ENCODE measurements at regions not wholly inside any gene's neighbourhood (a gene's known extent, or its start where the extent isn't known, plus 50 kb on each side); places are given as distances from the start of the nearest gene placed in this dataset.

DNA sequence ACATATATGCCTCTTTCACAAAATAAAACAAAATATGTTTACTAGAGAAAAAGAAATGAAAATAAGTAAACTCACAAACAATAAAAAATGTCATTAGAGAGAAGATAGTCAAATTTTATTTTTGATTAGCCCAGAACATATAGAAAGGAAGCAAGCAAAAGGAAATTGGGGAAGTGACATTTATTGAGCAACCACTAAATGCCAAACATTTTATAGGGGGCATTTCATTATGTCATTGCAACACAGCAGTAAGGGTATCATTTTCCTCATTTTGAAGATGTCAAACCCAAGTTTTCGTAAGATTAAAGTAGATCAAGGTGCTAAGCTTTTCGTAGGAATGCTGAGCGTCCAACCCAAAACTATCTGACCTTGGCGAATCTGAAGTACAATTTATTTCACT is 1331.5 kb upstream of the PABPC4L start:
- ChIA-PET CTCF (no interaction called here), POLR2A (no interaction called here)
- no peak for DNase-seq (ENCODE audit: low read depth in 1 of 2, low spot score in 1 of 2)
- no peak for TF ChIP-seq CEBPB (IDR thresholded peaks at IDR 0.05)
- TF ChIP-seq RARB (CRISPR knock-in tag; IDR thresholded peaks at IDR 0.05), result no peak
- no peak for TF ChIP-seq BHLHE40 (IDR thresholded peaks at IDR 0.05; ENCODE audit: low read depth, low read length)
- TF ChIP-seq NPAS2 (CRISPR knock-in tag; IDR thresholded peaks at IDR 0.05; ENCODE audit: borderline replicate concordance), result no peak
- TF ChIP-seq JUNB (IDR thresholded peaks at IDR 0.05), result no peak
- TF ChIP-seq, protein P1, sequence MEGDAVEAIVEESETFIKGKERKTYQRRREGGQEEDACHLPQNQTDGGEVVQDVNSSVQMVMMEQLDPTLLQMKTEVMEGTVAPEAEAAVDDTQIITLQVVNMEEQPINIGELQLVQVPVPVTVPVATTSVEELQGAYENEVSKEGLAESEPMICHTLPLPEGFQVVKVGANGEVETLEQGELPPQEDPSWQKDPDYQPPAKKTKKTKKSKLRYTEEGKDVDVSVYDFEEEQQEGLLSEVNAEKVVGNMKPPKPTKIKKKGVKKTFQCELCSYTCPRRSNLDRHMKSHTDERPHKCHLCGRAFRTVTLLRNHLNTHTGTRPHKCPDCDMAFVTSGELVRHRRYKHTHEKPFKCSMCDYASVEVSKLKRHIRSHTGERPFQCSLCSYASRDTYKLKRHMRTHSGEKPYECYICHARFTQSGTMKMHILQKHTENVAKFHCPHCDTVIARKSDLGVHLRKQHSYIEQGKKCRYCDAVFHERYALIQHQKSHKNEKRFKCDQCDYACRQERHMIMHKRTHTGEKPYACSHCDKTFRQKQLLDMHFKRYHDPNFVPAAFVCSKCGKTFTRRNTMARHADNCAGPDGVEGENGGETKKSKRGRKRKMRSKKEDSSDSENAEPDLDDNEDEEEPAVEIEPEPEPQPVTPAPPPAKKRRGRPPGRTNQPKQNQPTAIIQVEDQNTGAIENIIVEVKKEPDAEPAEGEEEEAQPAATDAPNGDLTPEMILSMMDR (IDR thresholded peaks at IDR 0.05), result no peak
- TF ChIP-seq ESRRA (IDR thresholded peaks at IDR 0.05; ENCODE audit: borderline replicate concordance, low read length), result no peak
- TF ChIP-seq, protein P2, sequence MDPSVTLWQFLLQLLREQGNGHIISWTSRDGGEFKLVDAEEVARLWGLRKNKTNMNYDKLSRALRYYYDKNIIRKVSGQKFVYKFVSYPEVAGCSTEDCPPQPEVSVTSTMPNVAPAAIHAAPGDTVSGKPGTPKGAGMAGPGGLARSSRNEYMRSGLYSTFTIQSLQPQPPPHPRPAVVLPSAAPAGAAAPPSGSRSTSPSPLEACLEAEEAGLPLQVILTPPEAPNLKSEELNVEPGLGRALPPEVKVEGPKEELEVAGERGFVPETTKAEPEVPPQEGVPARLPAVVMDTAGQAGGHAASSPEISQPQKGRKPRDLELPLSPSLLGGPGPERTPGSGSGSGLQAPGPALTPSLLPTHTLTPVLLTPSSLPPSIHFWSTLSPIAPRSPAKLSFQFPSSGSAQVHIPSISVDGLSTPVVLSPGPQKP (IDR thresholded peaks at IDR 0.05; ENCODE audit: low read depth, low read length), result no peak
- no peak for TF ChIP-seq FOXS1 (CRISPR knock-in tag; IDR thresholded peaks at IDR 0.05)
- TF ChIP-seq ZC3H11A (IDR thresholded peaks at IDR 0.05), result no peak
- no peak for TF ChIP-seq SREBF2 (IDR thresholded peaks at IDR 0.05)
- no peak for TF ChIP-seq FOSB (CRISPR knock-in tag; IDR thresholded peaks at IDR 0.05)
- TF ChIP-seq HOXA7 (CRISPR knock-in tag; IDR thresholded peaks at IDR 0.05), result no peak
- H3K4me3 ChIP-seq, result no peak overlapping the region
- no peaks in the 10 kb centered on the region for H3K4me1 ChIP-seq
- FAIRE-seq, result no peak
- H3K27ac ChIP-seq, result no peak overlapping the region
- WGBS (ENCODE audit: missing lambda C conversion rate), result 57% methylated on average over 4 of the region's 4 CpGs
- no peak overlapping the region for H3K4me2 ChIP-seq
- no peak for ATAC-seq
- no peaks in the 10 kb centered on the region for H3K9me3 ChIP-seq

DNA sequence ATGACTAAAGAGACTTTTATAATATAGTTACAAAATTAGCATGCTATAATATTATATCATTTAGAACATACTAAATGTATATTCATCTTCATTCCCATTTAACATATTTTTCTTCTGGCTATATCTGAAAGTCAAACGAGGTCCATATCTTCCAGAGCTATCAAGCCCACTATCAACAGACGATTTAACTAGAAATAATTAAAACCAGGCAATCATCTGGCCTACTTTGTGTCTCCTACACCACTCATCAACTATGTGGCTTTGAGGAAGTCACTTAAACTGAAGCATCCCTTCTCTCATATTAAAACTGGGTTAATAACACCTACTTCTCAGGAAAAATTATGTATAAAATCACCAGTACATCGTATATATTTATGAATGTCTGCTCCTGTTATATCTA is 1330.5 kb upstream of the PABPC4L start:
- H3K4me3 ChIP-seq, result no peak overlapping the region
- no peak for ATAC-seq
- no peaks in the 10 kb centered on the region for H3K9me3 ChIP-seq
- H3K4me2 ChIP-seq, result no peak overlapping the region
- no peak overlapping the region for H3K27ac ChIP-seq
- ChIA-PET POLR2A (no interaction called here), CTCF (no interaction called here)
- no peak for FAIRE-seq
- no peak for DNase-seq (ENCODE audit: low read depth in 1 of 2, low spot score in 1 of 2)
- no peaks in the 10 kb centered on the region for H3K4me1 ChIP-seq
- WGBS (ENCODE audit: missing lambda C conversion rate), result 10% methylated on average over 3 of the region's 3 CpGs
- TF ChIP-seq FOXS1 (CRISPR knock-in tag; IDR thresholded peaks at IDR 0.05) (no peak), SMC3 (IDR thresholded peaks at IDR 0.05) (no peak), ZFP36 (IDR thresholded peaks at IDR 0.05; ENCODE audit: borderline replicate concordance, partially characterized antibody) (no peak), FOSL2 (IDR thresholded peaks at IDR 0.05) (no peak), FOSL2 (CRISPR knock-in tag; IDR thresholded peaks at IDR 0.05) (no peak), NR3C1 (IDR thresholded peaks at IDR 0.05) (no peak), EHMT2 (IDR thresholded peaks at IDR 0.05; ENCODE audit: low read depth) (no peak), RCOR1 (IDR thresholded peaks at IDR 0.05; ENCODE audit: low read depth, low read length) (no peak), BHLHE40 (IDR thresholded peaks at IDR 0.05; ENCODE audit: low read depth, low read length) (no peak), JUNB (IDR thresholded peaks at IDR 0.05) (no peak), SREBF2 (IDR thresholded peaks at IDR 0.05) (no peak), EP300 (IDR thresholded peaks at IDR 0.05) (no peak), CBX2 (IDR thresholded peaks at IDR 0.05; ENCODE audit: borderline replicate concordance, low read depth) (no peak)
- TF ChIP-seq, protein P3, sequence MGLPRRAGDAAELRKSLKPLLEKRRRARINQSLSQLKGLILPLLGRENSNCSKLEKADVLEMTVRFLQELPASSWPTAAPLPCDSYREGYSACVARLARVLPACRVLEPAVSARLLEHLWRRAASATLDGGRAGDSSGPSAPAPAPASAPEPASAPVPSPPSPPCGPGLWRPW (IDR thresholded peaks at IDR 0.05), result no peak
- TF ChIP-seq, protein P4, sequence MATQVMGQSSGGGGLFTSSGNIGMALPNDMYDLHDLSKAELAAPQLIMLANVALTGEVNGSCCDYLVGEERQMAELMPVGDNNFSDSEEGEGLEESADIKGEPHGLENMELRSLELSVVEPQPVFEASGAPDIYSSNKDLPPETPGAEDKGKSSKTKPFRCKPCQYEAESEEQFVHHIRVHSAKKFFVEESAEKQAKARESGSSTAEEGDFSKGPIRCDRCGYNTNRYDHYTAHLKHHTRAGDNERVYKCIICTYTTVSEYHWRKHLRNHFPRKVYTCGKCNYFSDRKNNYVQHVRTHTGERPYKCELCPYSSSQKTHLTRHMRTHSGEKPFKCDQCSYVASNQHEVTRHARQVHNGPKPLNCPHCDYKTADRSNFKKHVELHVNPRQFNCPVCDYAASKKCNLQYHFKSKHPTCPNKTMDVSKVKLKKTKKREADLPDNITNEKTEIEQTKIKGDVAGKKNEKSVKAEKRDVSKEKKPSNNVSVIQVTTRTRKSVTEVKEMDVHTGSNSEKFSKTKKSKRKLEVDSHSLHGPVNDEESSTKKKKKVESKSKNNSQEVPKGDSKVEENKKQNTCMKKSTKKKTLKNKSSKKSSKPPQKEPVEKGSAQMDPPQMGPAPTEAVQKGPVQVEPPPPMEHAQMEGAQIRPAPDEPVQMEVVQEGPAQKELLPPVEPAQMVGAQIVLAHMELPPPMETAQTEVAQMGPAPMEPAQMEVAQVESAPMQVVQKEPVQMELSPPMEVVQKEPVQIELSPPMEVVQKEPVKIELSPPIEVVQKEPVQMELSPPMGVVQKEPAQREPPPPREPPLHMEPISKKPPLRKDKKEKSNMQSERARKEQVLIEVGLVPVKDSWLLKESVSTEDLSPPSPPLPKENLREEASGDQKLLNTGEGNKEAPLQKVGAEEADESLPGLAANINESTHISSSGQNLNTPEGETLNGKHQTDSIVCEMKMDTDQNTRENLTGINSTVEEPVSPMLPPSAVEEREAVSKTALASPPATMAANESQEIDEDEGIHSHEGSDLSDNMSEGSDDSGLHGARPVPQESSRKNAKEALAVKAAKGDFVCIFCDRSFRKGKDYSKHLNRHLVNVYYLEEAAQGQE (IDR thresholded peaks at IDR 0.05), result no peak
- TF ChIP-seq, protein P5, sequence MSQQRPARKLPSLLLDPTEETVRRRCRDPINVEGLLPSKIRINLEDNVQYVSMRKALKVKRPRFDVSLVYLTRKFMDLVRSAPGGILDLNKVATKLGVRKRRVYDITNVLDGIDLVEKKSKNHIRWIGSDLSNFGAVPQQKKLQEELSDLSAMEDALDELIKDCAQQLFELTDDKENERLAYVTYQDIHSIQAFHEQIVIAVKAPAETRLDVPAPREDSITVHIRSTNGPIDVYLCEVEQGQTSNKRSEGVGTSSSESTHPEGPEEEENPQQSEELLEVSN (IDR thresholded peaks at IDR 0.05; ENCODE audit: borderline replicate concordance, low read depth), result no peak

Data from A549 (cell line).